Transverse colon (tissue), 4 donors: ENCODE measurements at regions not wholly inside any gene's neighbourhood (a gene's known extent, or its start where the extent isn't known, plus 50 kb on each side); places are given as distances from the start of the nearest gene placed in this dataset.

Source experiments
- DNase-seq: peaks from one replicate; pipeline ENCODE4 v3.0.0-alpha.2; 2019
- H3K27ac ChIP-seq, 4 donors: fragments of 200-600 bp; sonication (generic); 2 replicates each; pipeline ENCODE4 v1.5.1; 2016 to 2018; ENCODE audit warnings: inconsistent platforms in 4 of 4
- H3K27me3 ChIP-seq: fragments of 200-600 bp; sonication (generic); 2 replicates; pipeline ENCODE4 v1.5.1; 2017; ENCODE audit warnings: inconsistent platforms
- H3K36me3 ChIP-seq, 4 donors: fragments of 200-600 bp; sonication (generic); 2 replicates each; pipeline ENCODE4 v1.5.1; 2017 to 2019; ENCODE audit warnings: inconsistent platforms in 4 of 4
- H3K4me1 ChIP-seq, 4 donors: fragments of 200-600 bp; sonication (generic); 2 replicates each; pipeline ENCODE4 v1.5.1; 2017 to 2020; ENCODE audit warnings: inconsistent platforms in 4 of 4
- H3K4me3 ChIP-seq, 4 donors: fragments of 200-600 bp; sonication (generic); 1 replicate in 1 of 4; 2 replicates in 3 of 4; pipeline versions ENCODE4 v1.5.1 to v1.6.1; 2017 to 2019; ENCODE audit warnings: inconsistent platforms in 4 of 4
- H3K9me3 ChIP-seq, 2 donors: fragments of 200-600 bp; sonication (generic); 2 replicates each; pipeline ENCODE4 v1.5.1; 2017 to 2019; ENCODE audit warnings: inconsistent platforms in 2 of 2
- CTCF ChIP-seq, 5 experiments: fragments of 200-600 bp in 3 of 5; fragments of 450-650 bp in 2 of 5; sonication (generic) in 3 of 5; IDR thresholded peaks; 1 replicate in 2 of 5; 2 replicates in 3 of 5; pipeline ENCODE4 v1.5.1; 2016 to 2017; ENCODE audit warnings: antibody characterized with exemption in 5 of 5, inconsistent platforms in 3 of 5, mild to moderate bottlenecking in 2 of 5, moderate library complexity in 1 of 5
- EP300 ChIP-seq: sonication (generic); formaldehyde crosslinking; IDR thresholded peaks from one replicate; pipeline ENCODE4 v1.6.1; 2017; ENCODE audit warnings: antibody characterized with exemption, low read depth
- POLR2A ChIP-seq: fragments of 450-650 bp; IDR thresholded peaks from one replicate; pipeline ENCODE4 v1.6.1; 2016; ENCODE audit warnings: antibody characterized with exemption, mild to moderate bottlenecking, moderate library complexity
- POLR2AphosphoS5 ChIP-seq, 3 donors: sonication (generic); formaldehyde crosslinking; IDR thresholded peaks; one replicate each; pipeline ENCODE4 v1.6.1; 2016; ENCODE audit warnings: antibody characterized with exemption in 3 of 3
- WGBS, 2 donors: methylation state at CpG; one replicate each; pipeline ENCODE4 v1.1.5; 2018; ENCODE audit warnings: low coverage in 1 of 2; 5-methylcytosine and 5-hydroxymethylcytosine counted together
- in situ Hi-C, 4 donors: fragments of 200-750 bp; cut with MboI; loops; one replicate each; pipeline versions ENCODE4 v1.15.0 to v1.15.1; 2017; ENCODE audit warnings: low sequenced_read_pairs in 3 of 4, low pct_ligation_motif_present in 1 of 4, low pct_unique_long_range_greater_than_20kb in 1 of 4
- intact Hi-C: fragments of 100-400 bp; cut with DNase I; formaldehyde crosslinking; loops from one replicate; pipeline ENCODE4 v1.15.1; 2023; ENCODE audit warnings: low total_unique reads

GRCh38 chr7:33706186-33706585, 199.2 kb upstream of the BMPER start:
- intact Hi-C loops: no loop called here
- TF ChIP-seq CTCF (IDR thresholded peaks at IDR 0.05): no peak
- DNase-seq: no peak

GRCh38 chr7:33706771-33707200, 198.6 kb upstream of the BMPER start:
- Histone ChIP-seq H3K4me3 (no peak overlapping the region), H3K36me3 (no peaks in the 10 kb centered on the region), H3K9me3 (peaks cover 0 to under 1% of the 10 kb centered on the region in 2 donors), H3K27ac (no peak overlapping the region), H3K4me1 (peaks cover 0 to 7% (median 2%) of the 10 kb centered on the region in 4 donors), H3K27me3 (no peaks in the 10 kb centered on the region)
- TF ChIP-seq POLR2AphosphoS5 (IDR thresholded peaks at IDR 0.05) (no peak), EP300 (no peak), CTCF (IDR thresholded peaks at IDR 0.05) (no peak), POLR2A (no peak)
- in situ Hi-C loops: no loop called here
- DNase-seq: no peak
- intact Hi-C loops: no loop called here
- WGBS, 2 donors: 38 to 60% methylated on average over 2 to 5 of the region's 5 CpGs

More at GRCh38 chr7:33706186-33706585, 199.2 kb upstream of the BMPER start:
- no peaks in the 10 kb centered on the region for H3K27me3 ChIP-seq
- no peak overlapping the region for H3K27ac ChIP-seq
- H3K9me3 ChIP-seq: peaks cover 0 to 7% of the 10 kb centered on the region in 2 donors
- no peak overlapping the region for H3K4me3 ChIP-seq
- no peaks in the 10 kb centered on the region for H3K36me3 ChIP-seq
- peaks cover 0 to 7% (median 2%) of the 10 kb centered on the region in 4 donors for H3K4me1 ChIP-seq
- WGBS, 2 donors: 50 to 53% methylated on average over 2 of the region's 2 CpGs
- in situ Hi-C loops: no loop called here

GRCh38 chr7:33707427-33707826, 197.9 kb upstream of the BMPER start:
- in situ Hi-C loops: no loop called here
- 50% methylated on average over 2 of the region's 2 CpGs; no CpG with 5 or more reads in 1 of the 2 donors for WGBS, 2 donors

GRCh38 chr7:33710608-33711007, 194.7 kb upstream of the BMPER start:
- intact Hi-C loops (no loop called here), in situ Hi-C loops (no loop called here)
- Histone ChIP-seq H3K36me3 (no peaks in the 10 kb centered on the region), H3K4me1 (peaks cover 0 to 7% (median 2%) of the 10 kb centered on the region in 4 donors), H3K27ac (no peak overlapping the region), H3K4me3 (no peak overlapping the region), H3K9me3 (no peaks in the 10 kb centered on the region), H3K27me3 (no peaks in the 10 kb centered on the region)
- TF ChIP-seq POLR2AphosphoS5 (IDR thresholded peaks at IDR 0.05): no peak
- TF ChIP-seq CTCF (IDR thresholded peaks at IDR 0.05): no peak
- no peak for TF ChIP-seq POLR2A
- TF ChIP-seq EP300: no peak
- no peak for DNase-seq

More at GRCh38 chr7:33707427-33707826, 197.9 kb upstream of the BMPER start:
- TF ChIP-seq CTCF (IDR thresholded peaks at IDR 0.05): no peak
- TF ChIP-seq POLR2A: no peak
- no peak for TF ChIP-seq POLR2AphosphoS5 (IDR thresholded peaks at IDR 0.05)
- no peak for TF ChIP-seq EP300
- H3K9me3 ChIP-seq: no peaks in the 10 kb centered on the region
- H3K36me3 ChIP-seq: no peaks in the 10 kb centered on the region
- no peaks in the 10 kb centered on the region for H3K27me3 ChIP-seq
- DNase-seq: no peak
- no peak overlapping the region for H3K27ac ChIP-seq
- intact Hi-C loops: no loop called here
- H3K4me3 ChIP-seq: no peak overlapping the region
- peaks cover 0 to 7% (median 2%) of the 10 kb centered on the region in 4 donors for H3K4me1 ChIP-seq
